ENCODE measurements at regions not wholly inside any gene's neighbourhood (a gene's known extent, or its start where the extent isn't known, plus 50 kb on each side); places are given as distances from the start of the nearest gene placed in this dataset.

DNA sequence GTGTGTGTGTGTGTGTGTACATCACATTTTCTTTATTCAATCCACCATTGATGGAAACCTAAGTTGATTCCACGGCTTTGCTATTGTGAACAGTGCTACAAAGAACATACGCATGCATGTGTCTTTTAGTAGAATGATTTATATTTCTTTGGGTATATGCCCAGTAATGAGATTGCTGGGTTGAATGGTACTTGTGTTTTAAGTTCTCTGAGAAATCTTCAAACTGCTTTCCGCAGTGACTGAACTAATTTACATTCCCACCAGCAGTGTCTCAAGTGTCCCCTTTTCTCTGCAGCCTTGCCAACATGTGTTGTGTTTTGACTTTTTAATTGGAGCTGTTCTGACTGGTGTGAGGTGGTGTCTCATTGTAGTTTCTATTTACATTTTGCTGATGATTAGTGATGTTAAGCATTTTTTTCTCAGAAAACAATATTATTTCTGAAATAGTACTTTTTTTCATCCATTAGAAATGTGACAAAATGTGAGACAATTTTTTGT lies 769.7 kb downstream of the TAF11L14 start:
- Mint-ChIP-seq H3K36me3 (ENCODE audit: low read depth) (no peaks in the 10 kb centered on the region), H3K4me1 (no peaks in the 10 kb centered on the region), H3K9me3 (no peaks in the 10 kb centered on the region), H3K27me3 (no peaks in the 10 kb centered on the region), H3K27ac (no peak overlapping the region), H3K4me3 (no peak overlapping the region)
- POLR2A ChIA-PET = no interaction called here
- no peak for TF ChIP-seq CTCF (IDR thresholded peaks at IDR 0.05)
- no peak for ATAC-seq (ENCODE audit: low read depth)
- intact Hi-C loops (cut with micrococcal nuclease) = no loop called here
- no peak for DNase-seq
- CTCF ChIA-PET = interaction anchor here (1.8 kb wide), 1 partner anchor 10 kb away, joined by 4 read pairs; no protein-coding TSS in a partner anchor

GRCh38 chr5:18420711-18421110 lies 786.5 kb downstream of the TAF11L14 start:
- CTCF ChIA-PET = no interaction called here
- Mint-ChIP-seq H3K4me3 (no peak overlapping the region), H3K9me3 (peaks cover 2% of the 10 kb centered on the region), H3K36me3 (ENCODE audit: low read depth) (no peaks in the 10 kb centered on the region), H3K27ac (no peak overlapping the region), H3K4me1 (no peaks in the 10 kb centered on the region), H3K27me3 (no peaks in the 10 kb centered on the region)
- no peak for TF ChIP-seq CTCF (IDR thresholded peaks at IDR 0.05)
- POLR2A ChIA-PET = no interaction called here
- ATAC-seq (ENCODE audit: low read depth) = no peak
- DNase-seq = no peak
- intact Hi-C loops (cut with micrococcal nuclease) = no loop called here

- H3K9me3 Mint-ChIP-seq = peaks cover 3% of the 10 kb centered on the region
- no peaks in the 10 kb centered on the region for H3K4me1 Mint-ChIP-seq
- intact Hi-C loops (cut with micrococcal nuclease) = no loop called here
- no peaks in the 10 kb centered on the region for H3K36me3 Mint-ChIP-seq (ENCODE audit: low read depth)
- POLR2A ChIA-PET = no interaction called here
- no peak overlapping the region for H3K27ac Mint-ChIP-seq
- TF ChIP-seq CTCF (IDR thresholded peaks at IDR 0.05) = no peak
- CTCF ChIA-PET = no interaction called here
- H3K27me3 Mint-ChIP-seq = no peaks in the 10 kb centered on the region
- no peak overlapping the region for H3K4me3 Mint-ChIP-seq
- DNase-seq = no peak
- no peak for ATAC-seq (ENCODE audit: low read depth)
Measured at GRCh38 chr5:18433336-18433735, 799.1 kb downstream of the TAF11L14 start.

GRCh38 chr5:18438126-18438525 lies 803.9 kb downstream of the TAF11L14 start:
- no peak for DNase-seq
- POLR2A ChIA-PET = no interaction called here
- CTCF ChIA-PET = no interaction called here
- Mint-ChIP-seq H3K4me3 (no peak overlapping the region), H3K27me3 (no peaks in the 10 kb centered on the region), H3K27ac (no peak overlapping the region), H3K9me3 (peaks cover 2% of the 10 kb centered on the region), H3K36me3 (ENCODE audit: low read depth) (no peaks in the 10 kb centered on the region), H3K4me1 (no peaks in the 10 kb centered on the region)
- TF ChIP-seq CTCF (IDR thresholded peaks at IDR 0.05) = no peak
- ATAC-seq (ENCODE audit: low read depth) = no peak
- intact Hi-C loops (cut with micrococcal nuclease) = no loop called here

DNA sequence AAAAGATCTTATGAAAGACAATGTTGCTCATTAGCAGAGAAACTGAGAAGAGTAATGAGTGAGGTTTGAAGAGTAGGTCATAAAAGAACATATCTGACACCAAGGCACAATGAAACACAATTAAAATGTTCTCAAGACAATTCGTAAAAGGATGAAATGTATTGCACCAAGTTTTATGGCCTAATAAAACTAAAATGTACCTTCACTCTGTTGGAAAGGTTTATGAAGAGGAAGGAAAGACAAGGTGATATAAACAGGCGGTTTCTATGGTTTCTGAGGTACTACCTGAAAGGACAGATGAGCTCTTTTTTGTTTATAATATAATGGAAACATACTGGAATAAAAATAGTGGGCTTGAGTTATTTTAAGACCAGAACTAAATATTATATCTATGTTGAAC lies 821.3 kb downstream of the TAF11L14 start:
- H3K27me3 Mint-ChIP-seq = no peaks in the 10 kb centered on the region
- POLR2A ChIA-PET = no interaction called here
- no peak for TF ChIP-seq CTCF (IDR thresholded peaks at IDR 0.05)
- H3K4me3 Mint-ChIP-seq = no peak overlapping the region
- DNase-seq = no peak
- intact Hi-C loops (cut with micrococcal nuclease) = no loop called here
- no peaks in the 10 kb centered on the region for H3K9me3 Mint-ChIP-seq
- CTCF ChIA-PET = no interaction called here
- H3K4me1 Mint-ChIP-seq = no peaks in the 10 kb centered on the region
- H3K36me3 Mint-ChIP-seq (ENCODE audit: low read depth) = no peaks in the 10 kb centered on the region
- no peak overlapping the region for H3K27ac Mint-ChIP-seq
- ATAC-seq (ENCODE audit: low read depth) = no peak

All from activated B cell treated with CpG ODN at 0.5 μM for 24 hours (primary cell).